ENCODE measurements at regions not wholly inside any gene's neighbourhood (a gene's known extent, or its start where the extent isn't known, plus 50 kb on each side); places are given as distances from the start of the nearest gene placed in this dataset.

DNA sequence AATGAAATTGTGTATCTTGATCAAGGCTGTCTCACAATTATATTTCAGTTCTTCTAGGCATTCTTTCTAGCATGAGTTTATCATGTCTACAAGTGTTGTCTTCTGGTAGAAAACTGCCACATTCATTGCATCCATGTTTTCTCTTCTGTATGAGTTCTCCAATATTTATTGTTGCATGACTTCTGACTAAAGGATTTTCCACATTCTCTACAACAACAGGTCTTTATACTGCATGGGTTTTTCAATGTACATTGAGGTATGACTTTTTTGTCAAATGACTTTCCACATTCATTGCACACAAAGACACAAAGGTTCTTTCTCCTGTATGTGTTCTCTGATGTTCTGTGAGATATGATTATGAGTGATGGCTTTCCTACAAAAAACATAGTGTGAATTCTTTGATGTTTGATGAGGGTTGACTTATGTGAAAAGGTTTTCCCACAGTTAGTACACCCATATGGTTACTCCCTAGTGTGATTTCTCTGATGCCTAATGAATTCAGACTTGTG lies 890.6 kb upstream of the CNTN5 start:
- Histone ChIP-seq H4K5ac (ENCODE audit: low read depth, low read length) (no peak overlapping the region), H3K79me1 (ENCODE audit: low read depth in 1 of 2, low read length in 2 of 2) (no peaks in the 10 kb centered on the region), H3K9ac (ENCODE audit: low read depth, low read length) (no peak overlapping the region), H3K14ac (replicated peaks; ENCODE audit: low read depth, low read length) (no peak overlapping the region), H3K9me3 (ENCODE audit: control insufficient read depth, insufficient read depth, low read length) (no peaks in the 10 kb centered on the region), H2BK15ac (ENCODE audit: low read depth, low read length) (no peak overlapping the region), H3K4me1 (ENCODE audit: control insufficient read depth, insufficient read depth, low read length) (no peaks in the 10 kb centered on the region), H3K23ac (ENCODE audit: low read depth, low read length) (no peak overlapping the region), H2BK120ac (ENCODE audit: low read depth, low read length) (no peak overlapping the region), H2AFZ (replicated peaks; ENCODE audit: low read length, poor library complexity) (no peak overlapping the region), H2BK5ac (ENCODE audit: low read depth, low read length, poor library complexity, severe bottlenecking) (no peak overlapping the region), H4K8ac (ENCODE audit: low read depth in 2 of 2, low read length in 2 of 2) (no peak overlapping the region), H3K27ac (ENCODE audit: insufficient read depth, low read length) (no peak overlapping the region), H4K91ac (ENCODE audit: insufficient read depth, low read depth, low read length) (no peak overlapping the region), H2AK5ac (ENCODE audit: low read depth, low read length) (no peak overlapping the region), H3K4ac (ENCODE audit: low read depth, low read length) (no peak overlapping the region), H3K27me3 (ENCODE audit: control insufficient read depth, insufficient read depth, low read length) (no peaks in the 10 kb centered on the region), H2AK9ac (replicated peaks; ENCODE audit: low read depth, low read length, poor library complexity) (no peak overlapping the region), H3K9me1 (ENCODE audit: insufficient read depth, low read length) (no peaks in the 10 kb centered on the region), H3K18ac (ENCODE audit: low read depth, low read length) (no peak overlapping the region), H2BK20ac (ENCODE audit: low read depth, low read length) (no peak overlapping the region), H3K4me3 (ENCODE audit: insufficient read depth, low read depth, low read length) (no peak overlapping the region), H3K36me3 (ENCODE audit: control insufficient read depth, insufficient read depth, low read length) (no peaks in the 10 kb centered on the region), H4K20me1 (ENCODE audit: insufficient read depth, low read length) (no peaks in the 10 kb centered on the region), H3K56ac (ENCODE audit: extremely low read depth, insufficient read depth, low read length) (no peak overlapping the region), H3K4me2 (ENCODE audit: low read depth, low read length) (no peak overlapping the region)
- intact Hi-C loops (cut with micrococcal nuclease) (loop anchor here (10.0 kb wide), 1 partner anchor 215 kb away; no protein-coding TSS in a partner anchor), dilution Hi-C loops (cut with HindIII; ENCODE audit: low sequenced_read_pairs, unreplicated experiment) (no loop called here), in situ Hi-C loops (cut with MboI; ENCODE audit: low sequenced_read_pairs) (no loop called here)
- no peak for TF ChIP-seq RCOR1 (IDR thresholded peaks at IDR 0.05; ENCODE audit: insufficient replicate concordance, low read length)
- TF ChIP-seq POLR2A (IDR thresholded peaks at IDR 0.05; ENCODE audit: low read depth, low read length) = no peak
- DNase-seq (no peak), ATAC-seq (ENCODE audit: low read depth) (no peak)
- ChIA-PET POLR2A (ENCODE audit: unreplicated experiment) (no interaction called here), CTCF (no interaction called here)
- no TSS peak for BruUV-seq (replicated peaks)

All from IMR-90 (cell line).